GM18519 (cell line): ENCODE measurements at regions not wholly inside any gene's neighbourhood (a gene's known extent, or its start where the extent isn't known, plus 50 kb on each side); places are given as distances from the start of the nearest gene placed in this dataset.
"Not testable (repeated sequence)": the region's sequence is repeated elsewhere in the genome, so short reads cannot be mapped to it uniquely, and the experiment has no call there.

Experiments used
- ATAC-seq: cut with Tn5 transposase; IDR thresholded peaks from one replicate; pipeline ENCODE4 v1.9.1; 2021; ENCODE audit warnings: mild to moderate bottlenecking, moderate library complexity; ENCODE audit not compliant: unreplicated experiment, low FRiP score

DNA sequence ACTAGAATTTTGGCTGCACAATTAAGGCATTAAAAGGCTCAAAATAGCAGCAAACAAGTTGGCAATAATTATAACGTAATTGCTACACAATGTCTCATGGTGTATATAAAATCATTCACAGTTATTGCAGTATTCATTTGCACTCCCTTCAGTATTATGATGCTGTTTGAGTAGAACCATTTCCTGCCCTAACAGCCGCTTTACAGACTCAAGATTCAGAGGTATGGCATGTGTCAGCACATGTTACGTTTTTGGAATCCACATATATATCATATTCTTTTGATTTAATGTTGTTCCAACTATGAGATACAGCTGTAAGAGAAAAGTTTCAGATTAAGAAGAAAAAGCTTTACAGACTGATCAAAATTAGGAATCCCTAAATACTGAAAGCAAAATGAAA is 56.3 kb upstream of the NCKAP5 start:
- no peak for ATAC-seq

DNA sequence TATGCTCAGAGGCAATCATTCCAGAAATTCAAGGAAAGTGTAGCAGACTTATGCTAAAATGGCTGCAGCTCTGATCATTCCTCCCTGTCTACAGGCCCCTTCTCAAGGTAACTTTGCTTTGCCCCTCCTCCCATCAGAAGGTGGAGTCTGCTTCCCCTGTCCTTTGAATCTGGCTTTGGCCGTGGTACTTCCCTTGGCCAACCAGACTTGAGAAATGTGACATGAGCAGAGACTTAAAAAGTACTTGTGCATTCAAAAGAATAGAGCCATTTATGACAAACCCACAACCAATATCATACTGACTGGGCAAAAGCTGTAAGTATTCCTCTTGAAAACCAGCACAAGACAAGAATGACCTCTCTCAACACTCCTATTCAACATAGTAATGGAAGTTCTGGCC is 59.5 kb upstream of the NCKAP5 start:
- ATAC-seq: no peak

DNA sequence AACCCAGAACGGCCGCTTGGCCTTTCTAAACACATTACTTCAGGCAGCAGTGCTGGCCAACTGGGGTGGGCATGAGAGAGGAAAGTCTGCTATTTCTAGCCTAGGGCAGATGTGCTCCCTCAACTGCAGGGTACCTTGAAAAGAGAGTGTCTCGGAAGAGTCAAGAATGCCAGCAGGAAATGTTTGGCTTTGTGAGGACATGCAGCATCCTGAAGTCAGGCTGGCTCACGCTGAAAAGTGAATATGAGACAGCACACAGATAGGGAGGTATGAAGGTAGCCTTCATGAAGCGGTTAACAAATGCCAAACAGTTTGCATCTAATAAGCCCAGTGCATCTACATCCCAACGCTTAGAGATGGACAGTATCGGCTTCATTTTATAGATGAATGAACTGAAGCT is 65.0 kb upstream of the NCKAP5 start:
- ATAC-seq: no peak

DNA sequence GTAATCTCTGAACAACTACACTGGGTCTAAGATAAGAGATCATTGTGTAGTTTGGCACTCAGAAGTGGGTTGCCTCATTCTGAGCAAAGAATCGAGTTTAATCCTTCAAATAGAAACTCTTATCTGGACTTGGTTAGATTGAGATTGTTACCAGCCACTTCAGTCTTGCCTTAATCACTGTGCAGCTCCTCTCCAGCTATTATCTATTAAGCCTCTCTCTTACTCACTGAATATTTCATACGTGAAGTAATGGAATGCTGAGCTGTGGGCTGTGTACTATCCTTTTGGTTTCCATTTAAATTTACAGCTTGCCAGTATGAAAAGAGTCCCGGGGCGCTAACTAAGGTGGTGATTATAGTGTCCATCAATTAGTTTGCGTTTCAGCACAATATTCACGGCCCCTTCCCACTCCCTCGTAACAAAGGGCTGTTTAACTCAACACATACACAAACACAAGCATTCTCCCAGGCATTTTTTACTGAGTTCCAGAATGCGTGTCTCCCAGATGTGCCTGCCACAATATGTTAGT is 65.7 kb upstream of the NCKAP5 start:
- no peak for ATAC-seq

DNA sequence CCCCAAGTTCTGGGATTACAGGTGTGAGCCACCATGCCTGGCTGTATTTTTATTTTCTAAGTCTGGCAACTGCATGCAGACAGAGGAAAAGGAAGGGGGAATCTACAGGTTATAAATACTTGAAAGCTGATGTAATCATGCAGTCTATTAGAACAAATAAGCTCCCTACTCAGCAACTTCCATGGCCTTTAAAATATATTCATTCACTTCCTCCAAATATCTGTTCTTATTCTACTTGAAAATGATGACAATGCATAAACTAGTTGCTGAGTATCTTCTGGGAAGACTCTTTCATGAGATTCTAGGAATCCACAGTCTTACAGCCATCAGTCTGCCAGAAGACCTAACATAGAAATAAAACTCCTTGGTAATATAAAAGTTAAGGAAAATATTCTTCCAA is 66.9 kb upstream of the NCKAP5 start:
- ATAC-seq: no peak

DNA sequence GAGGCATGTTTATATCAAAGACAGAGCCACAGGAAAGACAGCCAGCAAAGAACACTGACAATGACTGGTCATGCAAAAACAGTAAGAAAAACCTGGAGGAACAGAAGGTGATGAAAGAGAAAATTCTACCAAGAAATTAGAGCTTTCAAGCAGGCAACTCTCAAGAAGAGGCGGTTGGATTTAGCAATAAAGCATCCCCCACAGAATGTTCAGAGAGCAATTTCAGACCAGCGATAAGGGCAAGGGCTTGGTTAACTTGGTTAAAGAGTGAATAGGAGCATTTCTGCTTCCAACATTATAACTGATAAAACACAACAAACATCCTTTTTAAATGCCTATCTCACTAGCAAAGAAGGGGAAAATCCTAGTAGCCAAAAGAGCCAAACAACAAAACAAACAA is 68.0 kb upstream of the NCKAP5 start:
- ATAC-seq: no peak

DNA sequence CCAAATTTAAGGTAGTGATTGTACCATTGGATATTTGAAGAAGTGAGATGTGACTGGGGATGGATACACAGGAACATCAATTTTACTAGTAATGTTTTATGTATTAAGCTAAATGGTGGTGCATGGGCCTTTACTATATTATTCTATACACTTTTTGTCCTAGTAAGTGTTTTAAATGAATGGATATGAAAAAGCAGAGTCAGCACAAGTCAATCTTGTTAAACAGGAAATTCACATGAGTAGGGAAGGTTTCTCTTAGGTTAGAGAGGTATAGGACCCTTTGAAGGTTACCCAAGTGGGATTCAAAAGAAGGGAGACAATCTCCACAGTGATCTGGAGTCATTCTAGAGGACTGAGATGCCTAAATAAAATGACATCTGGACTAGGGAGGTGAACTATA is 71.8 kb upstream of the NCKAP5 start:
- no peak for ATAC-seq

DNA sequence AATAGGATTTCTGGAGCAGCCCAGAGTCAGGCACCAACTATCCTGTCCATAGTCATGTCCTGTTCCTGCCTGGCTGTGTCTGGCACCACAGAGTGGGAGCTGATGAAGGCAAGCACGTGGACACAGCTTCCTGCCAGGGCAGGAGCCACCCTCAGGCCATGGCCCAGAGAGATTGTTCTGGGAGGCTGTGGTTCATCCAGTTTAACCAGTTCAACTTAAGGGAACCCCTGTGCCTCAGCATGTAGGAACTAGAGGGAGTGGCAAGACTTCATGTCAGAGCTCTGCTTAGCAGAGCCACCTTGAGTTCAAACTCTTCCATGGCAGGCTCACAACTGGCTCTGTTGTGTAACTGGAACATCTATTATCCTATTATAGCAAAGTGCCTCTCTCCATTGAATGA is 73.2 kb upstream of the NCKAP5 start:
- no peak for ATAC-seq

DNA sequence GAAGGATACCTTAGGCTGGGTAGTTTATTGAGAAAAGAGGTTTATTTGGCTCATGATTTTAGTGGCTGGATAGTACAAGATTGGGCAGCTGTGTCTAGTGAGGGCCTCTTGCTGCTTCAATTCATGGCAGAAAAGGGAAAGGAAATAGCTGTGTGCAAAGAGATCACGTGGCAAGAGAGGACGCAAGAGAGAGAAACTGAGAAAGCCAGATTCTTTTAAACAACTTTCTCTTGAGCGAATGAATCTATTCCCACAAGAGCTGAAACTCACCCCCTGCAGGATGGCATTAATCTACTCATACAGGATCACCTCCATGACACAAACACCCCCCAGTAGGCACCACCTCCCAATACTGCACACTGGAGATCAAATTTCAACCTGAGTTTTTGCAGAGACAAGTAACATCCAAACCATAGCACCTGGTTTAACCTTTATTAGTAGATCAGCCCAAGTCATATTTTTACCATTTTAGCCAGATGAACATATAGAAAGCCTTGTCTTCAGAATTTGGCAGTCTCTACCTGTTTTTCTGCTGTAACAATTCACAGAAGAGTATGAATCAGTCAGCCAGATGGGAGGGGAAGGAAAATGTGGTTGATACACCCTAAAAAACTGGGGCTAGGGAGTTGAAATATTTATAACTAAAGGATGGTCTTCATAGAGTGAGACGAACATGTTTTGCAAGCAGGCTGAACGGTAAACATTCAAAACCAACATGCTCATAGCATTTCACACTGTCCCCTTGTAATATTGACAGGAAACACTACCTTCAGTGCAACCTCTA is 73.9 kb upstream of the NCKAP5 start:
- no peak for ATAC-seq

DNA sequence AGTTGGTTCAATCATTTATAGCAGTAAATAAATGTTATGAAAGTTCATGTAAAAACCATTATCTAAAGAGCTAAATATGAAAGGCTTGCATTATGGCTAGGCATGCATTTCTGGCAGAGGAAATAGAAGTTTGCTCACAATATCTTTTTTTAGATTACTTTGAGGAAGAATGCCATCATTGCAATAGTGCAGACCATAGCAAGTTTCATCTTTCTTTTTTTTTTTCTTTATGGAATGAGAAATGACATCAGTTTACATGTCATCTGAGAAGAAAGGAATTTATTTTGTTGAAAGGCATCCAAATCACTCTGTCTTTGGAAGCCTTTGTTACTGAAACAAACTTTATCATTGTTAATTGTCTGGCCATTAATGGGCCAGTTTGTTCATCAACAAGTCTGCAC is 74.5 kb upstream of the NCKAP5 start:
- no peak for ATAC-seq

DNA sequence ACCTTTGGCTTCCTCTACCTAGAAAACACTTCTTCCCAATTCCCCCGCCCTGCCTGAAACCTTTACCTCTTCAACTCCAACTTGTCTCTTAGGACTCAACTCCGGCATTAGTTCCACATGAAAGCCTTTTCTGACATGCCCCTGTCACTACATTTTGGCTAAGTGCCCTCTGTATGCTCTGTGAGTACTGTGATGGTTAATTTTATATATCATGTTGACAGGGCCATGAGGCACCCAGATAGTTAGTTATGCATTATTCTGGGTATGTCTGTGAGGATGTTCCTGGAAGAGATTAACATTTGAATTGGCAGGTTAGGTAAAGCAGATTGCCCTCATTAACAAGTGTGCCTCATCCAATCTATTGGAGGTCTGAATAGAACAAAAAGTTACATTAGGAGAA is 75.6 kb upstream of the NCKAP5 start:
- no peak for ATAC-seq

DNA sequence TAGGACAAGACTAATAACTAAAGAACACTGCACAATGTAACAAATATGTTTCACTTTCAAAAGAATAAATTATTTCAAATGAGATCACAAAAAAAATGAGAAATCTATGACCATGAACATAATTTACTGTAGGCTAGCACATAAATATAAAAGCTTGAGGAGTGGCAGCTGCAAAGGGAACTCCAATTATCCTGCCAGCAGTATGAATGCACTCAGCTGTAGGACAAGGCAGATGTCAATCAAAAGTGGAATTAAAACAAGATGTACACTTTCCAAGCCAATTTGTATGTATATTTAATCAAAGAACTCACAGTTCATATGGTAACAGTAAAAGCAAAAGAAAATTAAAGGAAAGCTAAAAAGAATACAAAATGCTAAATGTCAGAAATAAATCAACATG is 76.6 kb upstream of the NCKAP5 start:
- no peak for ATAC-seq

DNA sequence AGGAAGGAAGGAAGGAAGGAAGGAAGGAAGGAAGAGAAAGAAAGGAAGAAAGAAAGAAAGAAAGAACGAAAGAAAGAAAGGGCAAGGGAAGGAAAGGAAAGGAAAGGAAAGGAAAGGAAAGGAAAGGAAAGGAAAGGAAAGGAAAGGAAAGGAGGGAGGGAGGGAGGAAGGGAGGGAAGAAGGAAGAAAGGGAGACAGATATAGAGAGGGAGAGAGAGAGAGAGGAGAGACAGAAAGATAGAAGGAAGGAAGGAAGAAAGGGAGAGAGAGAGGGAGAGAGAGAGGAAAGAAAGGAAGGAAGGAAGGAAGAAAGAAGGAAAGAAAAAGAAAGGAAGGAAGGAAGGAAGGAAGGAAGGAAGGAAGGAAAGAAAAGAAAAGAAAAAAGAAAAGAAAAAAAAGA is 79.1 kb upstream of the NCKAP5 start:
- not testable (repeated sequence) for ATAC-seq

DNA sequence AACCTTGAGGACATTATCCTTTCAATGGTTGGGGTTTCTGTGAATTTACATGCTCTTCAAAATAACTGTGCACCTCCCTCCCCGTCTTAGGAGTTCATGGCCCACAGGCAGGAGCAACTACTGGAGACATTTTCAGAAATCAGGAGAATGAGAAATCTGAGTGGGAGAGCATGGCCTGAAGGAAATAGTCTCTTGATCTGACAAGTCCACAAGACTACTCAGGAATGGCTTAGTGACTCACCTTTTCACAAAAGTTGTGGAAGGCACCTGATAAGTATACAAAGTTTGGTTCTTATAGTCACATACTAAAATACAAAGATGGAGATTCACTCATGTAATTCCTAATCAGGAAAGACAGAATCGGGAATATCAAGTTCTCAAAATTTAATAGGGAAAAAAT is 83.6 kb upstream of the NCKAP5 start:
- ATAC-seq: no peak

DNA sequence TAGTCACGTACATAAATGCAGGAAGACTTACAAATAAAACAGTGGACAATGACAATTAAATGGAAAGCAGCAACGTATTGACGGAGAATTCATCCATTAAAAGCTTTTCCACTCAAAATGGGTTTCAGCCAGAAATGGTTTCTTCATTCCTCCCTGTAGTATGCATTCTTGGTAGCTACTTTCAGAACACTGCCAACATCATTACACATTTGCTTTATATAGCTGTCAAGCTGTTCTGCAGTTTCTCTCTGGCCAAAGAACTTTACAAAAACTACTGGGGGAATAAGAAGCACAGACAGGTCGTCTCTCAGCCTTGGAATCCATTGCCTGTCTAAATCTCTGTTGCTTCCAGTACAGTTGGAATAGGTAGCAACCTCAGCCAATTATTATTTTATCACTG is 84.1 kb upstream of the NCKAP5 start:
- no peak for ATAC-seq

DNA sequence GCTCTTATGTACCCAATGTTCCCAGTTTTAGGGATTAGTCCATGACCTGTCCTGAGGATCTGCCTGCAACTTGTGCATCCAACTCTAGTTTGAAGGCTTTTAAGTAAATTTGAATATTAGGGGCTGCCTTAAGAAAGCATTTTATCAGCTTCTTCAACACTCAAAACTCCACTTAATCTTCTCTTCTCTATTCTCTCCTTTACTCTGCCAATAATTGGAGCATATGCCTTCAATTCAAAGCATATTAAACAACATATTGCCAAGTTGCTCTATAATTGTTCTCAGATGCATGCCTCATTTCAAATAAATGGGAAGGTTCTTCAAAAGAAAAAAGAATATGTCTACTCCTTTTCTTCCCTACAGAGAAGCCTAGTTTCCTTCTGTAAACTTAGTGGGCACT is 84.8 kb upstream of the NCKAP5 start:
- ATAC-seq: no peak

DNA sequence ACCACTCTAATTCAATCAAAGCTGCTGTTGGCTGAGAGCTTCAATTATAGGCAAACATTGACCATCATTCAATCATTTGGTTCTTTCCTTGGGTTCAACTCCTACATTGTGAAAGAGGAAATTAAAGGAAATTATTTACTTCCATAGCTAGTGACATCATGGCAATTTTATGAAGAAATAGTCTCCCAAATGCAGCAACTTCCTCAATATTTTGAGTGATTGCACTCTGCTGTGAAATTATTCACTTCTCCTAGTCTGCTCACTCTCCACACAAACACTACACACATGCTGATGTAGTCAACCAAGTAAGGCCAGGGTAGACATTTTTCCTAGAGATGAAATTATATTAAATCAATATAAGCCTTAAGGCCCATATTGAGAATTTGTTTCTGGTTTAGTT is 86.7 kb upstream of the NCKAP5 start:
- ATAC-seq: no peak

DNA sequence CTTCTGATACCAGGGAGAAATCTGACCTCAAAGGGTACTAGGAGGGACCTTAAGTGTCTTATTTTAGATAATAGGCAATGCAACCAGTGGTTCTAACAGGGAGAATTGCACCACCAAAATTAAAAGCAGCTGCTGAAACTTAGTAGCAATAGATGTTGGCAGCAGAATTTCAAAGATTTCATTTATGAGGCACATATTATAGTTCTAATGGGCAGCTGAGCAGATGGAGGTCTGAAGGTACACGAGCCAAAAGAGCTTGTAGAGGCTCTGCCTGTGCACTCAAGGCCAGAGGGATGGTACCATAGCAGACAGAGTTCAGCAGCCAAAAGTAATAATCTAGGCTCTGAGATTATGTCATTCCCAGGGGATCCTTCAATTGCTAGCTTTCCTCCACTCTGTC is 87.3 kb upstream of the NCKAP5 start:
- no peak for ATAC-seq

DNA sequence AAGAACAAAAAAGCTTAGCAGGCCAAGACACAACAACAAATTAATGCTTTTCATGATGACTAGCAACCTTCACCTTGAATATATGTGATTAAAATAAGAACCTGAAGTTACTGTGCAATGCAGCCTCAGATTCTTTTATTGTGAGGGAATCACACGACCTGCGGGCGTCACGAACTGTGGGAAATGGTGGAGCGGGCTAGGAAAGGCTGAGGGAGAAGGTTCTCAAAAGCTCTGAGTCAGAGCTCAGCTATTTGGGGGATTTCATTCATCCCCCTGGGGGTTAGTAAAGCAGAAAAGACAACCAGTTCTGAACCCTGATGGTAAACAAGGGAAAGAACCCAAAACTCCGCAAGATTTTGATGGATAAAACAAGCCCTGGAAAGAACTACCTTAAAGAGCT is 89.3 kb upstream of the NCKAP5 start:
- no peak for ATAC-seq

DNA sequence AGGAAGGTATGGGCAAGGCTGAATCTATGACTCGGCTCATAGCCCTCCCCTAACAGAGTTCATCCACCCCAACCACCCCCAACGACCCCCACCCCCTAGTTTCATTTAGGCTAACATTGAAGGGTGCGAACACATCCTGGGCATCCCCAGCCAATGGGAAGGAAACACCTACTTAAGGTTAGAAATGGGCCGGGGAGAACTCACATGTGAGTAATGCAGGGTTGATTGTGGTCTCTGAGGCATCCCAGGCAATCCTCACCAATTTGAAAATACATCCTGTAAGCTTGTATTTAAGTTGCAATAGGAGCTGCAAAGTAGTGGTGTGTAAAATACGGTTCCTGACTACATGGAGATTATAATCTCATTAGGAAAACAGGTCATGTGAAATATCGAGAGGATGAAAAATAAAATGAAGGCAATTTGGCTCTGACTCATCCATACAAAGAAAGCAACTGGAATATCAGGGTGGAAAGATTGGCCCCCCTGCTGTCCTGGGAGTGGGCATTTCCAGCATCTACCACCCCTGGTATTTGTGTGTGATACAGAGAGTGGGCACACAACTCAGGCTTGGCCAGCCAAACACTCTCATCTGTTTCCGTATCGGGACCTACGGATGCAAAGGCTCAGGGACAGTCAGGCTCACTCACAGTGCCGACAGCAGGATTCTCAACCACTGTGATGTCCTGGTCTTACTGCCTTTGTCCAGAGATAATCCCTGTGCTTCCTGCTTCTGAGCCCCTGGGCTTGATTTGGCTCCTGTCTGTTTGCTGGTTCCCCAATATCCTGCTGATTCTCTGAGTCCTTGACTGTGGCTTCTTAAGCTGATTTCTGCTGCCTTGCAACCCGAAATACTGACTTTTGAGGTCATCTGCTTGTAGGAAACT is 90.0 kb upstream of the NCKAP5 start:
- no peak for ATAC-seq

DNA sequence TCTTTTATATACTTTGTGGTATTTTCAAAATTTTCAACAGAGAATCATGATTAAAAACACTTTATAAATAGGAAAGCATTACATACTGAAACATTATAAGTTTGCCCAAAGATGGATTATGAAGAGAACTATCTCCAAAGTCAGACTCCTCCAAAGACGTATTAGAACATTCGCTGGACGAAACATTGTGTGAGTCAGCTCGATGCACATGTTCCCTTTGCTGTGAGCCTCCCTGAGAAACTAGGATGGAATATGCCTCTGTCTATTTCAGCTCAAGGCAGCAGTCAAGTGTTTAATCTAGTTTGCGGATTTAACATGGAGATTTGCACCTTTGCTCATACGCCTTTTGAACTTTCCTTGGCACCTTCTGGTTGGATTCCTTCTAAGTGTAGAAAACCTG is 92.2 kb upstream of the NCKAP5 start:
- ATAC-seq: no peak

DNA sequence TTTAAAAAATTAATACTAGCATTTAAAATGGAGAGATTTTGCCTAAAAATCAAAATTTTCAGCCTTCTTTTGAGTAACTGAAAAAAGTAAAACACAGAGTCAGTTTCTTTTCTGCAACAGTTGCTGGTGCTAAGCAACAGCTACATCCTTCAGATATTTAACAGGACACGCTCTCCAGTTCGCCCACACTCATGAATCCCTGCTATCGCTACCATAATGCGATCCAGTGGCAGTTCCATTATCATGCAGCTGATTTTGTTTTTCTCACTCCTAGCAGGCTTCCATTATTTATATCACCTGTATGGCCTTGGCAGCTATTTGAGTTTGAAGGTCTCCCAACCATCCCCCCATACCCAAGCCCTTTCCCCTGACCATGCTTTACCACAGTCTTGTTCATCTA is 93.1 kb upstream of the NCKAP5 start:
- no peak for ATAC-seq
